Left ventricle myocardium superior (tissue), 1 donor: ENCODE measurements at regions not wholly inside any gene's neighbourhood (a gene's known extent, or its start where the extent isn't known, plus 50 kb on each side); places are given as distances from the start of the nearest gene placed in this dataset.

Experiments used
- ATAC-seq: fragments of 200-7000 bp; cut with Tn5 transposase; one replicate; pipeline ENCODE4 v1.9.1; 2020; ENCODE audit warnings: mild to moderate bottlenecking, moderate library complexity
- DNase-seq: peaks from one replicate; pipeline ENCODE4 v3.0.0-alpha.2; 2020
- intact Hi-C: fragments of 100-400 bp; cut with micrococcal nuclease; formaldehyde crosslinking; loops from one replicate; pipeline ENCODE4 v1.11.0; 2022
- donor health status: DM: no; HTN: yes; CAD: no; lungs with severe emphysema.

- ATAC-seq: no peak
- no peak for DNase-seq
- intact Hi-C loops: no loop called here
Observed at GRCh38 chr2:51220606-51221005, 188.7 kb upstream of the NRXN1 start.

GRCh38 chr2:51220080-51220479 lies 188.1 kb upstream of the NRXN1 start:
- DNase-seq (no peak), ATAC-seq (no peak)
- intact Hi-C loops: no loop called here

GRCh38 chr2:51219468-51219867 lies 187.5 kb upstream of the NRXN1 start:
- no peak for DNase-seq

GRCh38 chr2:51218047-51218446 lies 186.1 kb upstream of the NRXN1 start:
- ATAC-seq: no peak
- DNase-seq: no peak
- intact Hi-C loops: no loop called here

More at GRCh38 chr2:51219468-51219867, 187.5 kb upstream of the NRXN1 start:
- ATAC-seq: no peak
- intact Hi-C loops: no loop called here

GRCh38 chr2:51213826-51214225 lies 181.9 kb upstream of the NRXN1 start:
- intact Hi-C loops: no loop called here
- DNase-seq: no peak
- ATAC-seq: no peak

GRCh38 chr2:51212374-51212773 lies 180.4 kb upstream of the NRXN1 start:
- DNase-seq: no peak
- no peak for ATAC-seq
- intact Hi-C loops: no loop called here

- intact Hi-C loops: no loop called here
- ATAC-seq (no peak), DNase-seq (no peak)
Observed at GRCh38 chr2:51208521-51208920, 176.6 kb upstream of the NRXN1 start.

- DNase-seq: no peak
- intact Hi-C loops: no loop called here
- no peak for ATAC-seq
Observed at GRCh38 chr2:51201295-51201694, 169.4 kb upstream of the NRXN1 start.

- intact Hi-C loops: no loop called here
- ATAC-seq (no peak), DNase-seq (no peak)
Observed at GRCh38 chr2:51194656-51195055, 162.7 kb upstream of the NRXN1 start.

GRCh38 chr2:51170273-51170672 lies 138.3 kb upstream of the NRXN1 start:
- DNase-seq (no peak), ATAC-seq (no peak)
- intact Hi-C loops: no loop called here

GRCh38 chr2:51165534-51166260 lies 133.8 kb upstream of the NRXN1 start:
- DNase-seq (no peak), ATAC-seq (no peak)
- intact Hi-C loops: no loop called here

- intact Hi-C loops: no loop called here
- ATAC-seq: no peak
- no peak for DNase-seq
Observed at GRCh38 chr2:51158251-51158650, 126.3 kb upstream of the NRXN1 start.

- ATAC-seq (no peak), DNase-seq (no peak)
- intact Hi-C loops: no loop called here
Observed at GRCh38 chr2:51153236-51153635, 121.3 kb upstream of the NRXN1 start.

GRCh38 chr2:51151490-51152140 lies 119.7 kb upstream of the NRXN1 start:
- intact Hi-C loops: no loop called here
- ATAC-seq (no peak), DNase-seq (no peak)

GRCh38 chr2:51149725-51150124 lies 117.8 kb upstream of the NRXN1 start:
- no peak for ATAC-seq
- intact Hi-C loops: no loop called here
- no peak for DNase-seq

- ATAC-seq (no peak), DNase-seq (no peak)
- intact Hi-C loops: no loop called here
Observed at GRCh38 chr2:51145761-51146160, 113.8 kb upstream of the NRXN1 start.

- intact Hi-C loops: no loop called here
- ATAC-seq: no peak
- DNase-seq: no peak
Observed at GRCh38 chr2:51120754-51121280, 88.9 kb upstream of the NRXN1 start.

GRCh38 chr2:51111532-51111931 lies 79.6 kb upstream of the NRXN1 start:
- no peak for DNase-seq
- ATAC-seq: no peak
- intact Hi-C loops: no loop called here

- DNase-seq (no peak), ATAC-seq (no peak)
- intact Hi-C loops: no loop called here
Observed at GRCh38 chr2:51108794-51109193, 76.9 kb upstream of the NRXN1 start.

GRCh38 chr2:51107841-51108240 lies 75.9 kb upstream of the NRXN1 start:
- DNase-seq (no peak), ATAC-seq (no peak)

GRCh38 chr2:51105811-51106210 lies 73.9 kb upstream of the NRXN1 start:
- intact Hi-C loops: no loop called here
- DNase-seq (no peak), ATAC-seq (no peak)

More at GRCh38 chr2:51107841-51108240, 75.9 kb upstream of the NRXN1 start:
- intact Hi-C loops: no loop called here
